Neural crest cell (in vitro differentiated cells): ENCODE measurements at regions not wholly inside any gene's neighbourhood (a gene's known extent, or its start where the extent isn't known, plus 50 kb on each side); places are given as distances from the start of the nearest gene placed in this dataset.
A peak's percentile ranks its signal among the peaks of the same experiment; 100 is the strongest.

Source experiments
- DNase-seq: peaks from one replicate; pipeline ENCODE4 v3.0.0; 2021; ENCODE audit warnings: low read depth, mixed read lengths, low spot score
- H3K27ac Mint-ChIP-seq: one replicate; pipeline ENCODE4 v1.8.0; 2021; ENCODE audit warnings: mild to moderate bottlenecking, mixed read lengths; ENCODE audit not compliant: unreplicated experiment
- H3K27me3 Mint-ChIP-seq: 2 replicates; pipeline ENCODE4 v1.8.0; 2021; ENCODE audit warnings: low read depth, mild to moderate bottlenecking, mixed read lengths
- H3K36me3 Mint-ChIP-seq: 2 replicates; pipeline ENCODE4 v1.8.0; 2021; ENCODE audit warnings: low read depth, mild to moderate bottlenecking, mixed read lengths
- H3K4me1 Mint-ChIP-seq: 2 replicates; pipeline ENCODE4 v1.8.0; 2021; ENCODE audit warnings: mixed read lengths
- H3K4me3 Mint-ChIP-seq: one replicate; pipeline ENCODE4 v1.8.0; 2021; ENCODE audit warnings: mild to moderate bottlenecking, mixed read lengths
- H3K9me3 Mint-ChIP-seq: 2 replicates; pipeline ENCODE4 v1.8.0; 2021; ENCODE audit warnings: mixed read lengths
- CTCF ChIP-seq: fragments of 200-600 bp; sonication (generic); conservative IDR thresholded peaks from 2 replicates; pipeline ENCODE4 v1.5.0; 2021; ENCODE audit warnings: antibody characterized with exemption, mild to moderate bottlenecking

GRCh38 chr2:66846887-66847286 is 412.0 kb downstream of the MEIS1 start:
- Mint-ChIP-seq H3K9me3 (no peaks in the 10 kb centered on the region), H3K36me3 (no peaks in the 10 kb centered on the region), H3K4me1 (no peaks in the 10 kb centered on the region), H3K27me3 (no peaks in the 10 kb centered on the region), H3K4me3 (no peak overlapping the region), H3K27ac (no peak overlapping the region)
- TF ChIP-seq CTCF, result no peak
- DNase-seq, result no peak

GRCh38 chr2:66849153-66849755 is 414.3 kb downstream of the MEIS1 start:
- TF ChIP-seq CTCF, result no peak
- no peak overlapping the region for H3K4me3 Mint-ChIP-seq
- no peak overlapping the region for H3K27ac Mint-ChIP-seq

GRCh38 chr2:66850376-66850775 is 415.5 kb downstream of the MEIS1 start:
- no peaks in the 10 kb centered on the region for H3K9me3 Mint-ChIP-seq
- no peak overlapping the region for H3K4me3 Mint-ChIP-seq
- H3K27me3 Mint-ChIP-seq, result no peaks in the 10 kb centered on the region
- peak overlapping the region; percentile 71 for H3K27ac Mint-ChIP-seq
- TF ChIP-seq CTCF, result no peak
- H3K36me3 Mint-ChIP-seq, result no peaks in the 10 kb centered on the region
- no peak for DNase-seq
- no peaks in the 10 kb centered on the region for H3K4me1 Mint-ChIP-seq

More at GRCh38 chr2:66849153-66849755, 414.3 kb downstream of the MEIS1 start:
- Mint-ChIP-seq H3K27me3 (no peaks in the 10 kb centered on the region), H3K36me3 (no peaks in the 10 kb centered on the region), H3K9me3 (no peaks in the 10 kb centered on the region), H3K4me1 (no peaks in the 10 kb centered on the region)
- no peak for DNase-seq

GRCh38 chr2:66851449-66851872 is 416.5 kb downstream of the MEIS1 start:
- H3K27me3 Mint-ChIP-seq, result no peaks in the 10 kb centered on the region
- no peak overlapping the region for H3K4me3 Mint-ChIP-seq
- H3K36me3 Mint-ChIP-seq, result no peaks in the 10 kb centered on the region
- DNase-seq, result no peak
- no peak for TF ChIP-seq CTCF
- peaks cover 5% of the 10 kb centered on the region for H3K9me3 Mint-ChIP-seq
- H3K27ac Mint-ChIP-seq, result no peak overlapping the region
- no peaks in the 10 kb centered on the region for H3K4me1 Mint-ChIP-seq

- Mint-ChIP-seq H3K36me3 (no peaks in the 10 kb centered on the region), H3K9me3 (peaks cover 7% of the 10 kb centered on the region), H3K4me1 (no peaks in the 10 kb centered on the region), H3K27ac (no peak overlapping the region), H3K4me3 (no peak overlapping the region), H3K27me3 (no peaks in the 10 kb centered on the region)
- no peak for TF ChIP-seq CTCF
- no peak for DNase-seq
These were observed 418.0 kb downstream of the MEIS1 start for GRCh38 chr2:66852953-66853352.
